DND-41 (cell line): ENCODE measurements at regions not wholly inside any gene's neighbourhood (a gene's known extent, or its start where the extent isn't known, plus 50 kb on each side); places are given as distances from the start of the nearest gene placed in this dataset.

Experiments
- ATAC-seq: fragments of 200-7000 bp; cut with Tn5 transposase; 3 replicates; pipeline ENCODE4 v1.9.1; 2021; ENCODE audit warnings: low read depth; ENCODE audit not compliant: insufficient read depth
- DNase-seq: peaks from one replicate; pipeline ENCODE4 v3.0.0-alpha.2; 2020
- H2AFZ ChIP-seq: 2 replicates; pipeline ENCODE4 v1.6.0; 2012; ENCODE audit warnings: low read depth, low read length
- H3K27ac ChIP-seq: 2 replicates; pipeline ENCODE4 v1.5.1; 2012; ENCODE audit warnings: low read length, inconsistent platforms
- H3K27me3 ChIP-seq: fragments of 200-600 bp; sonication (generic); 2 replicates; pipeline ENCODE4 v1.6.0; 2012; ENCODE audit warnings: low read length, mild to moderate bottlenecking, inconsistent platforms; ENCODE audit not compliant: insufficient read depth, poor library complexity
- H3K36me3 ChIP-seq: 2 replicates; pipeline ENCODE4 v1.5.1; 2012; ENCODE audit warnings: low read length, inconsistent platforms; ENCODE audit not compliant: insufficient read depth
- H3K4me1 ChIP-seq: 2 replicates; pipeline ENCODE4 v1.5.1; 2012; ENCODE audit warnings: mild to moderate bottlenecking, low read length; ENCODE audit not compliant: insufficient read depth
- H3K4me2 ChIP-seq: 2 replicates; pipeline ENCODE4 v1.6.0; 2012; ENCODE audit warnings: mild to moderate bottlenecking, moderate library complexity, low read length, inconsistent platforms; ENCODE audit not compliant: insufficient read depth
- H3K4me3 ChIP-seq, 2 experiments: fragments of 200-600 bp in 1 of 2; shearing (Covaris generic) in 1 of 2; 2 replicates each; pipeline ENCODE4 v1.5.1; 2012 to 2016; ENCODE audit warnings: inconsistent platforms in 2 of 2, low read length in 2 of 2, mild to moderate bottlenecking in 2 of 2, low read depth in 1 of 2, moderate library complexity in 1 of 2
- H3K79me2 ChIP-seq: 2 replicates; pipeline ENCODE4 v1.6.0; 2012; ENCODE audit warnings: low read length, inconsistent platforms; ENCODE audit not compliant: insufficient read depth
- H3K9ac ChIP-seq: 2 replicates; pipeline ENCODE4 v1.6.0; 2012; ENCODE audit warnings: low read depth, mild to moderate bottlenecking, inconsistent platforms, low read length, moderate library complexity
- H3K9me3 ChIP-seq: 2 replicates; pipeline ENCODE4 v1.5.1; 2012; ENCODE audit warnings: low read length, moderate library complexity, mild to moderate bottlenecking, inconsistent platforms; ENCODE audit not compliant: insufficient read depth, severe bottlenecking
- H4K20me1 ChIP-seq: 2 replicates; pipeline ENCODE4 v1.6.0; 2012; ENCODE audit warnings: low read length; ENCODE audit not compliant: insufficient read depth
- CTCF ChIP-seq: IDR thresholded peaks from 2 replicates; pipeline ENCODE4 v1.5.1; 2012; ENCODE audit warnings: borderline replicate concordance, low read length, moderate library complexity, mild to moderate bottlenecking; ENCODE audit not compliant: poor library complexity, severe bottlenecking; ENCODE audit errors: extremely low read depth
- EZH2 ChIP-seq: IDR thresholded peaks from 3 replicates; pipeline ENCODE4 v1.6.1; 2012; ENCODE audit warnings: borderline replicate concordance, low read depth, mild to moderate bottlenecking, moderate library complexity, low read length, inconsistent platforms; ENCODE audit not compliant: severe bottlenecking

GRCh38 chr12:43079476-43079875 lies 472.5 kb downstream of the ADAMTS20 start:
- no peak overlapping the region for H3K4me2 ChIP-seq
- no peaks in the 10 kb centered on the region for H3K79me2 ChIP-seq
- no peaks in the 10 kb centered on the region for H4K20me1 ChIP-seq
- no peaks in the 10 kb centered on the region for H3K9me3 ChIP-seq
- ATAC-seq (no peak), DNase-seq (no peak)
- no peaks in the 10 kb centered on the region for H3K27me3 ChIP-seq
- TF ChIP-seq CTCF (no peak), EZH2 (no peak)
- no peak overlapping the region for H3K9ac ChIP-seq
- no peak overlapping the region for H3K4me3 ChIP-seq
- H3K27ac ChIP-seq = no peak overlapping the region
- H3K4me1 ChIP-seq = no peaks in the 10 kb centered on the region
- no peaks in the 10 kb centered on the region for H3K36me3 ChIP-seq
- no peak overlapping the region for H2AFZ ChIP-seq

- no peak for TF ChIP-seq CTCF
- TF ChIP-seq EZH2 = no peak
- DNase-seq (no peak), ATAC-seq (no peak)
- H3K79me2 ChIP-seq = no peaks in the 10 kb centered on the region
- H3K4me2 ChIP-seq = no peak overlapping the region
- no peak overlapping the region for H3K9ac ChIP-seq
- no peaks in the 10 kb centered on the region for H4K20me1 ChIP-seq
- no peaks in the 10 kb centered on the region for H3K36me3 ChIP-seq
- no peaks in the 10 kb centered on the region for H3K4me1 ChIP-seq
- no peaks in the 10 kb centered on the region for H3K27me3 ChIP-seq
- no peak overlapping the region for H2AFZ ChIP-seq
- no peak overlapping the region for H3K27ac ChIP-seq
- no peak overlapping the region for H3K4me3 ChIP-seq
- no peaks in the 10 kb centered on the region for H3K9me3 ChIP-seq
Measured at GRCh38 chr12:43078976-43079375, 473.0 kb downstream of the ADAMTS20 start.

- Histone ChIP-seq H3K4me3 (no peak overlapping the region), H2AFZ (no peak overlapping the region), H3K4me1 (no peaks in the 10 kb centered on the region), H3K36me3 (no peaks in the 10 kb centered on the region), H3K9me3 (no peaks in the 10 kb centered on the region), H3K4me2 (no peak overlapping the region), H3K27ac (no peak overlapping the region), H4K20me1 (no peaks in the 10 kb centered on the region), H3K27me3 (no peaks in the 10 kb centered on the region), H3K79me2 (no peaks in the 10 kb centered on the region), H3K9ac (no peak overlapping the region)
- DNase-seq = no peak
- TF ChIP-seq CTCF (no peak), EZH2 (no peak)
- no peak for ATAC-seq
Measured at GRCh38 chr12:43072431-43072830, 479.6 kb downstream of the ADAMTS20 start.

GRCh38 chr12:43069768-43070221 lies 480.2 kb upstream of the PRICKLE1 start:
- Histone ChIP-seq H3K9me3 (no peaks in the 10 kb centered on the region), H4K20me1 (no peaks in the 10 kb centered on the region), H3K4me1 (no peaks in the 10 kb centered on the region), H3K27ac (no peak overlapping the region), H3K9ac (no peak overlapping the region), H2AFZ (no peak overlapping the region), H3K27me3 (no peaks in the 10 kb centered on the region), H3K79me2 (no peaks in the 10 kb centered on the region), H3K4me2 (no peak overlapping the region), H3K36me3 (no peaks in the 10 kb centered on the region), H3K4me3 (no peak overlapping the region)
- TF ChIP-seq EZH2 = no peak
- no peak for TF ChIP-seq CTCF
- DNase-seq (no peak), ATAC-seq (no peak)
